OCI-LY3 (cell line): ENCODE measurements at regions not wholly inside any gene's neighbourhood (a gene's known extent, or its start where the extent isn't known, plus 50 kb on each side); places are given as distances from the start of the nearest gene placed in this dataset.

Experiments
- CTCF ChIP-seq: fragments of 200-600, 300-600 bp; sonication (generic); IDR thresholded peaks from 2 replicates; pipeline ENCODE4 v1.5.1; 2014; ENCODE audit warnings: antibody characterized with exemption, low read length, low read depth
- EZH2phosphoT487 ChIP-seq: fragments of 200-600 bp; shearing (Covaris generic); IDR thresholded peaks from 2 replicates; pipeline ENCODE4 v1.6.1; 2018; ENCODE audit warnings: antibody characterized with exemption, mixed run types, low read depth

GRCh38 chr17:21613071-21613429, 79.3 kb upstream of the KCNJ18 start:
- TF ChIP-seq CTCF (no peak), EZH2phosphoT487 (no peak)
